NB4 (cell line): ENCODE measurements at regions not wholly inside any gene's neighbourhood (a gene's known extent, or its start where the extent isn't known, plus 50 kb on each side); places are given as distances from the start of the nearest gene placed in this dataset.

Experiments used
- DNase-seq: peaks from one replicate; pipeline ENCODE4 v3.0.0; 2010; ENCODE audit warnings: low read depth
- H3K4me3 ChIP-seq: one replicate; pipeline ENCODE4 v1.5.1; 2011; ENCODE audit warnings: mild to moderate bottlenecking, low read depth, low read length, moderate library complexity
- CTCF ChIP-seq: IDR thresholded peaks from one replicate; pipeline ENCODE4 v1.5.1; 2012; ENCODE audit warnings: low read depth, low read length
- MAX ChIP-seq: IDR thresholded peaks from 2 replicates; pipeline ENCODE4 v1.6.1; 2011; ENCODE audit warnings: low read depth, low read length
- MYC ChIP-seq: IDR thresholded peaks from 2 replicates; pipeline ENCODE4 v1.6.1; 2011; ENCODE audit warnings: low read depth, low read length
- POLR2A ChIP-seq: IDR thresholded peaks from 2 replicates; pipeline ENCODE4 v1.6.1; 2011; ENCODE audit warnings: mild to moderate bottlenecking; ENCODE audit not compliant: insufficient read length; ENCODE audit errors: extremely low read depth

- TF ChIP-seq CTCF (no peak), POLR2A (no peak), MYC (no peak), MAX (no peak)
- no peak overlapping the region for H3K4me3 ChIP-seq
- no peak for DNase-seq
These were observed 265.0 kb downstream of the DUSP6 start for GRCh38 chr12:89087149-89087825.

DNA sequence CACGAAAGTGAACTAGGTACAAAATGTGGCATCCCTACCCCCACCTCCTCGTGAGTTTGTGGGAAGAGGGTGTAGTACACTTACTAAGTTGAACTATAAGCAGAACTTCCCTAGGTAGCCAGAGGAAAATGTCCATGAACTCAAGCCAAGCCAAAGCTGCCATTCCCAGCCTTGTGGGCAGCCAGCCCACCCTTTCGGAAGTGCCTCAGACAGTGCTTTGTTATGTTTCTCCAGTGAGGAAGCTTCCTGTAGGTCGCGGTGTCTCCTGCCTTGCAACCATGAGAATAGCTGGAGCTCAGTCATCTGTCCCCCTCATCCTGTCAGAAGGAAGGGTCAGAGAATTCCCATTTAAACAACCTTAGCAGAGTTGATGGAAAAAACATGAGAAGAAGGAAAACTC, 266.9 kb downstream of the DUSP6 start:
- no peak for DNase-seq
- H3K4me3 ChIP-seq = no peak overlapping the region
- no peak for TF ChIP-seq CTCF
- no peak for TF ChIP-seq MAX
- no peak for TF ChIP-seq MYC
- no peak for TF ChIP-seq POLR2A

DNA sequence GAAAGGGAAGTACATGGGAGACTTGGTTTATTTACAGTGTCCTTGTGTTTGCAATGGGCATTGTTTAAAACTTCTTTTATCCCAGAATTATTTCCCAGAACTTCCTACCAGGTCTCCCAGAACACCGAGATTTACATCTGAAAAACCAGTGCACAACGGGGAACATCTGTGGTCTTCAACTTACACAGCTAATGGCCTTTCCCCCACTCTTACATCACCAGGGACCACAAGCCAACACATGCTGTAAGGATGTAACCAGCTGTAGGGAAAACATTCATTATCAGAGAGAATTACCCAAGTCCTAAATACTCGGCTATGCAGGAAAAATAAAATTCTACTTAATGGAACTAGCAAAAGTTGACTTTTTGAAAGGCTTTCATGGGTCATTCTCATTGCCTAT, 267.6 kb downstream of the DUSP6 start:
- no peak overlapping the region for H3K4me3 ChIP-seq
- TF ChIP-seq POLR2A (no peak), MYC (no peak), MAX (no peak), CTCF (no peak)
- DNase-seq = no peak

DNA sequence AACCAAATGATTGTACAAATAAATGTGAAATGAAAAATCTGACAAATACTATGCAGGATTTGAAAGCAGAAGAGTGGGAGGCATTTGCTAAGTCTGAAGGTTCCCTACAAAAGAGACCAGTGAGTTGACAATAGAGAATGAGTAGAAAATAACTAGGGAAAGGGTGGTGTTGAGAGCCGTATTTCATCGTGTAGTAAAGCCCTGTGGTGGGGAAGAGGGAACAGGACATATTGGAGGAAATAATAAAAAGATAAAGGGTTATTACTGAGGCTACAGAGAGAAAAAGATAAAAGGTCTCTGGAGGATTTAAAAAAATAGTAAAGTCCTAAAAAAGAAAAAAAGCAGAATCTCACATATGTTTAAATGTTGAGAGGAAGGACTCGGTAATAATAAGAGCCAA, 268.8 kb downstream of the DUSP6 start:
- no peak for DNase-seq
- TF ChIP-seq MYC (no peak), MAX (no peak), POLR2A (no peak), CTCF (no peak)
- no peak overlapping the region for H3K4me3 ChIP-seq

DNA sequence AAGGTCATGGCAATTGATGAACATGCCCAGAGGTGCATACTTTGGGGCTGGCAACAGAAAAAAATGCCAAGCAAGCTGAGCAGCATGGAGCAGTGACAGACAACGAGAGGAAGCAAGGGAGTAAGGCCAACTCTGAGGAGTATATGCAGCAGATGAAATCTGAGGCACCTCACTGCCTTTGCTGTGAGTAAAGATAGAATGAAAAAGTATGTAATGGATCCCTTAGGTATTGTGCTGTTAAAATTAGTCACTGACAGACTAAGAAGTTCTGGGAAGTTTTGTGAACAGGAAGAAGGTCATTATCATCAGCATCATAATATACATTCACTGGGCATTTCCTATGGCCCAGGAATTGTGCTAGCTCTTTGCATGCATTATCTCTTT, 269.9 kb downstream of the DUSP6 start:
- TF ChIP-seq MAX (no peak), POLR2A (no peak), CTCF (no peak), MYC (no peak)
- H3K4me3 ChIP-seq = no peak overlapping the region
- DNase-seq = no peak
